ENCODE measurements at regions not wholly inside any gene's neighbourhood (a gene's known extent, or its start where the extent isn't known, plus 50 kb on each side); places are given as distances from the start of the nearest gene placed in this dataset.

GRCh38 chr3:124676236-124676635 is 54.0 kb upstream of the UMPS start:
- no peak for TF ChIP-seq POLR2AphosphoS5 (IDR thresholded peaks at IDR 0.05)
- no peak for TF ChIP-seq EP300 (IDR thresholded peaks at IDR 0.05)
- Histone ChIP-seq H3K36me3 (peaks cover 31 to 97% (median 94%) of the 10 kb centered on the region in 4 donors), H3K4me3 (no peak overlapping the region), H3K9me3 (no peaks in the 10 kb centered on the region), H3K4me1 (no peaks in the 10 kb centered on the region), H3K27ac (no peak overlapping the region), H3K27me3 (no peaks in the 10 kb centered on the region)
- WGBS, 5 donors = 69 to 75% (median 72%) methylated on average over 3 of the region's 3 CpGs
- intact Hi-C loops (cut with DNase I; ENCODE audit: low total_unique reads) = no loop called here
- DNase-seq = no peak

- no peak for DNase-seq
- Histone ChIP-seq H3K9me3 (no peaks in the 10 kb centered on the region), H3K27me3 (no peaks in the 10 kb centered on the region), H3K4me3 (no peak overlapping the region), H3K36me3 (peaks cover 27 to 71% (median 66%) of the 10 kb centered on the region in 4 donors), H3K27ac (no peak overlapping the region), H3K4me1 (peaks cover 0 to 6% (median 2%) of the 10 kb centered on the region in 4 donors)
- no peak for TF ChIP-seq CTCF (IDR thresholded peaks at IDR 0.05)
- no peak for TF ChIP-seq POLR2AphosphoS5 (IDR thresholded peaks at IDR 0.05)
- TF ChIP-seq EP300 (IDR thresholded peaks at IDR 0.05) = no peak
- no peak for TF ChIP-seq POLR2A (IDR thresholded peaks at IDR 0.05)
- intact Hi-C loops (cut with DNase I; ENCODE audit: low total_unique reads) = no loop called here
- 79 to 91% (median 81%) methylated on average over 5 of the region's 5 CpGs for WGBS, 5 donors
Observed at GRCh38 chr3:124679048-124679638, 51.1 kb upstream of the UMPS start.

Small RNA genes in the stretch of these regions (small RNA-seq; reads per million reads assigned to genes)
- gene MIR5002 (0 to 0.07 (median 0) reads per million in 4 donors), gene MIR6083 (0 reads per million in 4 donors), gene RNU6-143P (0 reads per million in 4 donors)

Measured in stomach (tissue), 8 donors.